Stimulated activated memory B cell treated with anti-CD40 and anti-IgM and Interleukin-4, amounts not matched to agents 10 μg/mL and 1 μg/mL and 100 μg/mL, for 72 hours (primary cell): ENCODE measurements at regions not wholly inside any gene's neighbourhood (a gene's known extent, or its start where the extent isn't known, plus 50 kb on each side); places are given as distances from the start of the nearest gene placed in this dataset.

Source experiments
- ATAC-seq: fragments of 150-1000 bp; cut with Tn5 transposase; 2 replicates; pipeline ENCODE4 v1.10.0; 2021
- H3K27ac Mint-ChIP-seq: one replicate; pipeline ENCODE4 v1.8.0; 2022; ENCODE audit warnings: mild to moderate bottlenecking, mixed read lengths
- H3K27me3 Mint-ChIP-seq: one replicate; pipeline ENCODE4 v1.8.0; 2022; ENCODE audit warnings: mixed read lengths
- H3K36me3 Mint-ChIP-seq: one replicate; pipeline ENCODE4 v1.8.0; 2022; ENCODE audit warnings: mixed read lengths
- H3K4me1 Mint-ChIP-seq: one replicate; pipeline ENCODE4 v1.8.0; 2022; ENCODE audit warnings: mixed read lengths
- H3K4me3 Mint-ChIP-seq: one replicate; pipeline ENCODE4 v1.8.0; 2022; ENCODE audit warnings: mild to moderate bottlenecking, moderate library complexity, mixed read lengths
- H3K9me3 Mint-ChIP-seq: one replicate; pipeline ENCODE4 v1.8.0; 2022; ENCODE audit warnings: mixed read lengths

GRCh38 chr9:28758341-28758740, 1185.1 kb upstream of the C9orf72 start:
- Mint-ChIP-seq H3K4me1 (no peaks in the 10 kb centered on the region), H3K4me3 (no peak overlapping the region), H3K27me3 (no peaks in the 10 kb centered on the region), H3K9me3 (peaks cover 2% of the 10 kb centered on the region), H3K36me3 (no peaks in the 10 kb centered on the region), H3K27ac (no peak overlapping the region)
- ATAC-seq, result no peak

- no peaks in the 10 kb centered on the region for H3K27me3 Mint-ChIP-seq
- H3K4me1 Mint-ChIP-seq, result no peaks in the 10 kb centered on the region
- H3K27ac Mint-ChIP-seq, result no peak overlapping the region
- H3K36me3 Mint-ChIP-seq, result no peaks in the 10 kb centered on the region
- H3K9me3 Mint-ChIP-seq, result peaks cover 2% of the 10 kb centered on the region
- ATAC-seq, result no peak
- H3K4me3 Mint-ChIP-seq, result no peak overlapping the region
These were observed 1185.7 kb upstream of the C9orf72 start for GRCh38 chr9:28758971-28759370.

- no peaks in the 10 kb centered on the region for H3K4me1 Mint-ChIP-seq
- H3K27ac Mint-ChIP-seq, result no peak overlapping the region
- H3K9me3 Mint-ChIP-seq, result peaks cover 2% of the 10 kb centered on the region
- H3K4me3 Mint-ChIP-seq, result no peak overlapping the region
- no peaks in the 10 kb centered on the region for H3K36me3 Mint-ChIP-seq
- ATAC-seq, result no peak
- H3K27me3 Mint-ChIP-seq, result no peaks in the 10 kb centered on the region
These were observed 1188.9 kb upstream of the C9orf72 start for GRCh38 chr9:28762167-28762566.

- Mint-ChIP-seq H3K9me3 (peaks cover 2% of the 10 kb centered on the region), H3K27me3 (no peaks in the 10 kb centered on the region), H3K4me3 (no peak overlapping the region), H3K4me1 (no peaks in the 10 kb centered on the region), H3K36me3 (no peaks in the 10 kb centered on the region), H3K27ac (no peak overlapping the region)
- no peak for ATAC-seq
These were observed 1191.3 kb upstream of the C9orf72 start for GRCh38 chr9:28764532-28764931.

- ATAC-seq, result no peak
These were observed 1196.9 kb upstream of the C9orf72 start for GRCh38 chr9:28770226-28770625.

GRCh38 chr9:28770827-28771226, 1197.5 kb upstream of the C9orf72 start:
- H3K36me3 Mint-ChIP-seq, result no peaks in the 10 kb centered on the region
- H3K27ac Mint-ChIP-seq, result no peak overlapping the region
- no peaks in the 10 kb centered on the region for H3K4me1 Mint-ChIP-seq
- ATAC-seq, result no peak
- no peak overlapping the region for H3K4me3 Mint-ChIP-seq
- H3K27me3 Mint-ChIP-seq, result no peaks in the 10 kb centered on the region
- no peaks in the 10 kb centered on the region for H3K9me3 Mint-ChIP-seq

More at GRCh38 chr9:28770226-28770625, 1196.9 kb upstream of the C9orf72 start:
- no peaks in the 10 kb centered on the region for H3K9me3 Mint-ChIP-seq
- H3K4me3 Mint-ChIP-seq, result no peak overlapping the region
- no peaks in the 10 kb centered on the region for H3K4me1 Mint-ChIP-seq
- H3K27ac Mint-ChIP-seq, result no peak overlapping the region
- no peaks in the 10 kb centered on the region for H3K27me3 Mint-ChIP-seq
- H3K36me3 Mint-ChIP-seq, result no peaks in the 10 kb centered on the region

GRCh38 chr9:28774433-28775235, 1201.4 kb upstream of the C9orf72 start:
- Mint-ChIP-seq H3K4me3 (no peak overlapping the region), H3K36me3 (no peaks in the 10 kb centered on the region), H3K27me3 (no peaks in the 10 kb centered on the region), H3K9me3 (peaks cover 3% of the 10 kb centered on the region), H3K4me1 (no peaks in the 10 kb centered on the region), H3K27ac (no peak overlapping the region)
- ATAC-seq, result no peak

- no peaks in the 10 kb centered on the region for H3K27me3 Mint-ChIP-seq
- no peak overlapping the region for H3K4me3 Mint-ChIP-seq
- ATAC-seq, result no peak
- H3K27ac Mint-ChIP-seq, result no peak overlapping the region
- H3K36me3 Mint-ChIP-seq, result no peaks in the 10 kb centered on the region
- H3K9me3 Mint-ChIP-seq, result peaks cover 3% of the 10 kb centered on the region
- no peaks in the 10 kb centered on the region for H3K4me1 Mint-ChIP-seq
These were observed 1206.0 kb upstream of the C9orf72 start for GRCh38 chr9:28779243-28779642.

- peaks cover 3% of the 10 kb centered on the region for H3K9me3 Mint-ChIP-seq
- no peaks in the 10 kb centered on the region for H3K27me3 Mint-ChIP-seq
These were observed 1208.2 kb upstream of the C9orf72 start for GRCh38 chr9:28781481-28781880.

GRCh38 chr9:28782630-28783029, 1209.3 kb upstream of the C9orf72 start:
- no peak overlapping the region for H3K27ac Mint-ChIP-seq
- H3K9me3 Mint-ChIP-seq, result no peaks in the 10 kb centered on the region
- no peak for ATAC-seq
- no peaks in the 10 kb centered on the region for H3K4me1 Mint-ChIP-seq
- no peak overlapping the region for H3K4me3 Mint-ChIP-seq
- H3K27me3 Mint-ChIP-seq, result no peaks in the 10 kb centered on the region
- H3K36me3 Mint-ChIP-seq, result no peaks in the 10 kb centered on the region

More at GRCh38 chr9:28781481-28781880, 1208.2 kb upstream of the C9orf72 start:
- H3K36me3 Mint-ChIP-seq, result no peaks in the 10 kb centered on the region
- no peak overlapping the region for H3K27ac Mint-ChIP-seq
- H3K4me1 Mint-ChIP-seq, result no peaks in the 10 kb centered on the region
- no peak for ATAC-seq
- no peak overlapping the region for H3K4me3 Mint-ChIP-seq

GRCh38 chr9:28792716-28793115, 1219.4 kb upstream of the C9orf72 start:
- Mint-ChIP-seq H3K27me3 (no peaks in the 10 kb centered on the region), H3K27ac (no peak overlapping the region), H3K4me1 (no peaks in the 10 kb centered on the region), H3K36me3 (no peaks in the 10 kb centered on the region), H3K9me3 (peaks cover 2% of the 10 kb centered on the region), H3K4me3 (no peak overlapping the region)
- no peak for ATAC-seq

GRCh38 chr9:28799876-28800275, 1226.6 kb upstream of the C9orf72 start:
- Mint-ChIP-seq H3K4me1 (no peaks in the 10 kb centered on the region), H3K36me3 (no peaks in the 10 kb centered on the region), H3K9me3 (no peaks in the 10 kb centered on the region), H3K4me3 (no peak overlapping the region), H3K27ac (no peak overlapping the region), H3K27me3 (no peaks in the 10 kb centered on the region)
- no peak for ATAC-seq

GRCh38 chr9:28801144-28801799, 1228.0 kb upstream of the C9orf72 start:
- Mint-ChIP-seq H3K27me3 (no peaks in the 10 kb centered on the region), H3K36me3 (no peaks in the 10 kb centered on the region), H3K9me3 (no peaks in the 10 kb centered on the region), H3K27ac (no peak overlapping the region), H3K4me3 (no peak overlapping the region), H3K4me1 (no peaks in the 10 kb centered on the region)
- no peak for ATAC-seq

- H3K9me3 Mint-ChIP-seq, result no peaks in the 10 kb centered on the region
- H3K27me3 Mint-ChIP-seq, result no peaks in the 10 kb centered on the region
- H3K4me3 Mint-ChIP-seq, result no peak overlapping the region
- H3K36me3 Mint-ChIP-seq, result no peaks in the 10 kb centered on the region
- ATAC-seq, result no peak
- H3K27ac Mint-ChIP-seq, result no peak overlapping the region
- H3K4me1 Mint-ChIP-seq, result no peaks in the 10 kb centered on the region
These were observed 1231.9 kb upstream of the C9orf72 start for GRCh38 chr9:28805197-28805596.

GRCh38 chr9:28808042-28808441, 1234.8 kb upstream of the C9orf72 start:
- Mint-ChIP-seq H3K4me3 (no peak overlapping the region), H3K9me3 (peaks cover 3% of the 10 kb centered on the region), H3K27me3 (no peaks in the 10 kb centered on the region), H3K4me1 (no peaks in the 10 kb centered on the region), H3K36me3 (no peaks in the 10 kb centered on the region), H3K27ac (no peak overlapping the region)
- no peak for ATAC-seq
